HCT116 (cell line): ENCODE measurements at regions not wholly inside any gene's neighbourhood (a gene's known extent, or its start where the extent isn't known, plus 50 kb on each side); places are given as distances from the start of the nearest gene placed in this dataset.

Experiments used
- ATAC-seq: fragments of 200-7000 bp; cut with Tn5 transposase; 2 replicates; pipeline ENCODE4 v1.9.1; 2020; ENCODE audit warnings: mild to moderate bottlenecking, moderate library complexity
- BruUV-seq: library from RNA; stranded (reverse); fragments of 400-500 nt; replicated peaks from 2 replicates; lab custom pipeline; 2021; lab: Mats Ljungman, UMichigan
- CTCF ChIA-PET: fragments of 300-600 bp; sonication (Branson Sonifier 250); formaldehyde crosslinking; loops from one replicate; lab custom pipeline; 2021; ENCODE audit warnings: antibody characterized with exemption; lab: Charles Lee
- POLR2A ChIA-PET: fragments of 300-600, 350-600 bp; sonication (Branson Sonifier 250); formaldehyde crosslinking; loops from one replicate; lab custom pipeline; 2021; ENCODE audit warnings: antibody characterized with exemption; lab: Charles Lee
- RAD21 ChIA-PET, 2 experiments: fragments of 300-600 bp; sonication (Branson Sonifier 250); formaldehyde crosslinking; loops; one replicate each; lab custom pipeline; 2023; ENCODE audit warnings: low total read pairs in 2 of 2; ENCODE audit not compliant: uncharacterized antibody in 2 of 2, unreplicated experiment in 2 of 2, low non-redundant PET in 1 of 2; lab: Charles Lee
- DNase-seq: peaks from one replicate; pipeline ENCODE4 v3.0.0-alpha.2; 2010; ENCODE audit warnings: low read depth, low spot score
- H2AFZ ChIP-seq: fragments of 200-600 bp; shearing (Covaris generic), sonication (generic); 2 replicates; pipeline ENCODE4 v1.6.1; 2017; ENCODE audit warnings: low read depth, mixed run types, mixed read lengths, antibody characterized with exemption, low read length; ENCODE audit not compliant: poor library complexity, severe bottlenecking
- H3K27ac ChIP-seq: 2 replicates; pipeline ENCODE4 v1.5.1; 2012; ENCODE audit warnings: low read depth, low read length
- H3K27me3 ChIP-seq: fragments of 200-600 bp; sonication (generic); 2 replicates; pipeline ENCODE4 v1.6.1; 2016; ENCODE audit warnings: mixed run types, low read length, mixed read lengths; ENCODE audit not compliant: insufficient read depth
- H3K36me3 ChIP-seq, 2 experiments: fragments of 200-500 bp in 1 of 2; fragments of 200-600 bp in 1 of 2; sonication (Bioruptor generic) in 1 of 2; sonication (generic) in 1 of 2; 2 replicates each; pipeline versions ENCODE4 v1.5.1 to v1.6.1; 2014 to 2016; ENCODE audit warnings: low read length in 2 of 2, inconsistent platforms in 1 of 2, mixed read lengths in 1 of 2, mixed run types in 1 of 2; ENCODE audit not compliant: insufficient read depth in 2 of 2, control insufficient read depth in 1 of 2
- H3K4me1 ChIP-seq, 2 experiments: fragments of 200-600 bp in 1 of 2; sonication (generic) in 1 of 2; 2 replicates each; pipeline versions ENCODE4 v1.5.1 to v1.6.1; 2012 to 2017; ENCODE audit warnings: low read length in 2 of 2, inconsistent platforms in 1 of 2, mild to moderate bottlenecking in 1 of 2, mixed read lengths in 1 of 2, mixed run types in 1 of 2, moderate library complexity in 1 of 2; ENCODE audit not compliant: insufficient read depth in 2 of 2, control insufficient read depth in 1 of 2
- H3K4me2 ChIP-seq: fragments of 200-600 bp; sonication (generic); 2 replicates; pipeline ENCODE4 v1.6.1; 2017; ENCODE audit warnings: mixed run types, low read length, mixed read lengths
- H3K4me3 ChIP-seq, 2 experiments: fragments of 200-600 bp in 1 of 2; sonication (generic) in 1 of 2; replicated peaks in 1 of 2; 2 replicates each; pipeline ENCODE4 v1.5.1; 2011 to 2016; ENCODE audit warnings: low read length in 2 of 2, control low read depth in 1 of 2, low read depth in 1 of 2, mild to moderate bottlenecking in 1 of 2, mixed read lengths in 1 of 2, mixed run types in 1 of 2
- H3K79me2 ChIP-seq: fragments of 200-600 bp; sonication (generic); 2 replicates; pipeline ENCODE4 v1.6.1; 2017; ENCODE audit warnings: mild to moderate bottlenecking, mixed run types, low read length, moderate library complexity, mixed read lengths; ENCODE audit not compliant: insufficient read depth
- H3K9ac ChIP-seq: fragments of 200-600 bp; sonication (generic); 2 replicates; pipeline ENCODE4 v1.6.1; 2016; ENCODE audit warnings: low read length, mixed read lengths
- H3K9me2 ChIP-seq: fragments of 200-600 bp; sonication (generic), shearing (Covaris generic); 2 replicates; pipeline ENCODE4 v1.6.1; 2017; ENCODE audit warnings: mixed run types, mild to moderate bottlenecking, moderate library complexity; ENCODE audit not compliant: insufficient read depth
- H3K9me3 ChIP-seq, 2 experiments: fragments of 200-500 bp in 1 of 2; fragments of 200-600 bp in 1 of 2; sonication (Bioruptor generic) in 1 of 2; sonication (generic) in 1 of 2; 2 replicates each; pipeline ENCODE4 v1.6.1; 2014 to 2017; ENCODE audit warnings: low read length in 2 of 2, mixed read lengths in 2 of 2, inconsistent platforms in 1 of 2, low read depth in 1 of 2, mild to moderate bottlenecking in 1 of 2, mixed run types in 1 of 2, moderate library complexity in 1 of 2; ENCODE audit not compliant: control insufficient read depth in 1 of 2, insufficient read depth in 1 of 2
- H4K20me1 ChIP-seq: fragments of 200-600 bp; sonication (generic), shearing (Covaris generic); 2 replicates; pipeline ENCODE4 v1.6.1; 2017; ENCODE audit warnings: mixed run types, mild to moderate bottlenecking, moderate library complexity; ENCODE audit not compliant: insufficient read depth
- CBX3 ChIP-seq: IDR thresholded peaks from 2 replicates; pipeline ENCODE4 v1.6.1; 2012; ENCODE audit warnings: low read depth
- CEBPB ChIP-seq: IDR thresholded peaks from 2 replicates; pipeline ENCODE4 v1.6.1; 2012; ENCODE audit warnings: low read depth
- EGR1 ChIP-seq: IDR thresholded peaks from 2 replicates; pipeline ENCODE4 v1.6.1; 2012; ENCODE audit warnings: low read depth
- ELF1 ChIP-seq: IDR thresholded peaks from 2 replicates; pipeline ENCODE4 v1.6.1; 2012; ENCODE audit warnings: low read depth, borderline replicate concordance
- EZH2 ChIP-seq: fragments of 200-600 bp; sonication (generic); IDR thresholded peaks from 2 replicates; pipeline ENCODE4 v1.6.1; 2017; ENCODE audit warnings: antibody characterized with exemption, mixed run types
- FOSL1 ChIP-seq: IDR thresholded peaks from 2 replicates; pipeline ENCODE4 v1.6.1; 2012; ENCODE audit warnings: low read depth
- JUND ChIP-seq: IDR thresholded peaks from 2 replicates; pipeline ENCODE4 v1.6.1; 2012
- POLR2A ChIP-seq: IDR thresholded peaks from 2 replicates; pipeline ENCODE4 v1.7.0; 2011; ENCODE audit warnings: borderline replicate concordance; ENCODE audit not compliant: insufficient read depth, insufficient read length; ENCODE audit errors: extremely low read depth
- POLR2AphosphoS5 ChIP-seq: IDR thresholded peaks from 2 replicates; pipeline ENCODE4 v1.6.1; 2011; ENCODE audit warnings: mild to moderate bottlenecking, low read depth, low read length, moderate library complexity
- SRF ChIP-seq: IDR thresholded peaks from 2 replicates; pipeline ENCODE4 v1.6.1; 2012; ENCODE audit warnings: low read depth
- YY1 ChIP-seq: IDR thresholded peaks from 2 replicates; pipeline ENCODE4 v1.6.1; 2011; ENCODE audit warnings: low read length, low read depth, moderate library complexity, mild to moderate bottlenecking; ENCODE audit not compliant: insufficient replicate concordance; ENCODE audit errors: extremely low read depth
- ZFX ChIP-seq: fragments of 450-650 bp; IDR thresholded peaks from 2 replicates; pipeline ENCODE4 v1.6.1; 2017
- ZNF274 ChIP-seq: fragments of 200-500 bp; sonication (Bioruptor generic); IDR thresholded peaks from 2 replicates; pipeline ENCODE4 v1.6.1; 2014; ENCODE audit warnings: mild to moderate bottlenecking, low read depth, low read length, inconsistent platforms
- intact Hi-C: fragments of 100-400 bp; cut with micrococcal nuclease; formaldehyde crosslinking; loops from 2 replicates; pipeline ENCODE4 v1.10.0; 2022
- TF ChIP-seq, protein P1 (sequence below), 3 experiments: fragments of 200-600 bp in 1 of 3; sonication (generic) in 1 of 3; IDR thresholded peaks in 2 of 3; conservative IDR thresholded peaks in 1 of 3; 2 replicates each; pipeline ENCODE4 v1.5.1; 2012 to 2017; ENCODE audit warnings: low read depth in 2 of 3, low read length in 2 of 3, antibody characterized with exemption in 1 of 3, borderline replicate concordance in 1 of 3, control low read depth in 1 of 3, mild to moderate bottlenecking in 1 of 3, mixed read lengths in 1 of 3, mixed run types in 1 of 3, moderate library complexity in 1 of 3; ENCODE audit not compliant: insufficient read depth in 1 of 3
- TF ChIP-seq, protein P2 (sequence below): IDR thresholded peaks from 2 replicates; pipeline ENCODE4 v1.6.1; 2012

DNA sequence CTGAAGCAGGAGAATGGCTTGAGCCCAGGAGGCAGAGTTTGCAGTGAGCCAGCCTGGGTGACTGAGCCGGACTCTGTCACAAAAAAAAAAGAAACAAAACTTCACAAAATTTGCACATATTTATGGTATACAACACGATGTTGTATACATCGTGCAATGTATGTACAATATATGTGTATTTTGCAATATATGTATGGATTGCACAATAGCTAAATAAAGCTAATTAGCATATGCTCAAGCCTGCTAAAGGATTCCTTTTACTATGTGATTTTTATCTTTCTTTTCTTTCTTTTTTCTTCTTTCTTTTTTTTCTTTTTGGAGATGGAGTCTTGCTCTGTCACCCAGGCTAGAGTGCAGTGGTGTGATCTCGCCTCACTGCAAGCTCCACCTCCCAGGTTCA, 368.0 kb upstream of the FAM98A start:
- RAD21 ChIA-PET = no interaction called here
- DNase-seq = no peak
- Histone ChIP-seq H3K4me1 (no peaks in the 10 kb centered on the region), H3K27ac (no peak overlapping the region), H3K9me3 (no peaks in the 10 kb centered on the region), H3K36me3 (no peaks in the 10 kb centered on the region; a peak in 1 of 4 replicates), H3K9ac (no peak overlapping the region), H3K79me2 (no peaks in the 10 kb centered on the region), H3K9me2 (no peaks in the 10 kb centered on the region), H3K27me3 (no peaks in the 10 kb centered on the region), H2AFZ (no peak overlapping the region), H3K4me3 (no peak overlapping the region), H3K4me2 (no peak overlapping the region), H4K20me1 (no peaks in the 10 kb centered on the region)
- POLR2A ChIA-PET = no interaction called here
- ATAC-seq = no peak
- CTCF ChIA-PET = no interaction called here
- TF ChIP-seq POLR2A (no peak), EZH2 (no peak), ELF1 (no peak), ZFX (no peak), SRF (no peak), CBX3 (no peak), POLR2AphosphoS5 (no peak), YY1 (no peak), JUND (no peak), ZNF274 (no peak), CEBPB (no peak), FOSL1 (no peak), EGR1 (no peak)
- TF ChIP-seq, protein P1, sequence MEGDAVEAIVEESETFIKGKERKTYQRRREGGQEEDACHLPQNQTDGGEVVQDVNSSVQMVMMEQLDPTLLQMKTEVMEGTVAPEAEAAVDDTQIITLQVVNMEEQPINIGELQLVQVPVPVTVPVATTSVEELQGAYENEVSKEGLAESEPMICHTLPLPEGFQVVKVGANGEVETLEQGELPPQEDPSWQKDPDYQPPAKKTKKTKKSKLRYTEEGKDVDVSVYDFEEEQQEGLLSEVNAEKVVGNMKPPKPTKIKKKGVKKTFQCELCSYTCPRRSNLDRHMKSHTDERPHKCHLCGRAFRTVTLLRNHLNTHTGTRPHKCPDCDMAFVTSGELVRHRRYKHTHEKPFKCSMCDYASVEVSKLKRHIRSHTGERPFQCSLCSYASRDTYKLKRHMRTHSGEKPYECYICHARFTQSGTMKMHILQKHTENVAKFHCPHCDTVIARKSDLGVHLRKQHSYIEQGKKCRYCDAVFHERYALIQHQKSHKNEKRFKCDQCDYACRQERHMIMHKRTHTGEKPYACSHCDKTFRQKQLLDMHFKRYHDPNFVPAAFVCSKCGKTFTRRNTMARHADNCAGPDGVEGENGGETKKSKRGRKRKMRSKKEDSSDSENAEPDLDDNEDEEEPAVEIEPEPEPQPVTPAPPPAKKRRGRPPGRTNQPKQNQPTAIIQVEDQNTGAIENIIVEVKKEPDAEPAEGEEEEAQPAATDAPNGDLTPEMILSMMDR (IDR thresholded peaks at IDR 0.05 in 2 of 3, conservative IDR thresholded peaks at IDR 0.05 in 1 of 3; ENCODE audit: borderline replicate concordance in 1 of 3, insufficient read depth in 1 of 3, low read depth in 2 of 3, low read length in 2 of 3) = no peak
- TF ChIP-seq, protein P2, sequence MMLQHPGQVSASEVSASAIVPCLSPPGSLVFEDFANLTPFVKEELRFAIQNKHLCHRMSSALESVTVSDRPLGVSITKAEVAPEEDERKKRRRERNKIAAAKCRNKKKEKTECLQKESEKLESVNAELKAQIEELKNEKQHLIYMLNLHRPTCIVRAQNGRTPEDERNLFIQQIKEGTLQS = no peak
- BruUV-seq = no TSS peak
- intact Hi-C loops = no loop called here
